NK-92 treated with Interleukin-12 subunit alpha and Interleukin-12 subunit beta, amount 100 ng/mL, for 24 hours (cell line): ENCODE measurements at regions not wholly inside any gene's neighbourhood (a gene's known extent, or its start where the extent isn't known, plus 50 kb on each side); places are given as distances from the start of the nearest gene placed in this dataset.

Experiments
- DNase-seq: peaks from one replicate; lab custom pipeline; 2025; lab: John Stamatoyannopoulos, UW

DNA sequence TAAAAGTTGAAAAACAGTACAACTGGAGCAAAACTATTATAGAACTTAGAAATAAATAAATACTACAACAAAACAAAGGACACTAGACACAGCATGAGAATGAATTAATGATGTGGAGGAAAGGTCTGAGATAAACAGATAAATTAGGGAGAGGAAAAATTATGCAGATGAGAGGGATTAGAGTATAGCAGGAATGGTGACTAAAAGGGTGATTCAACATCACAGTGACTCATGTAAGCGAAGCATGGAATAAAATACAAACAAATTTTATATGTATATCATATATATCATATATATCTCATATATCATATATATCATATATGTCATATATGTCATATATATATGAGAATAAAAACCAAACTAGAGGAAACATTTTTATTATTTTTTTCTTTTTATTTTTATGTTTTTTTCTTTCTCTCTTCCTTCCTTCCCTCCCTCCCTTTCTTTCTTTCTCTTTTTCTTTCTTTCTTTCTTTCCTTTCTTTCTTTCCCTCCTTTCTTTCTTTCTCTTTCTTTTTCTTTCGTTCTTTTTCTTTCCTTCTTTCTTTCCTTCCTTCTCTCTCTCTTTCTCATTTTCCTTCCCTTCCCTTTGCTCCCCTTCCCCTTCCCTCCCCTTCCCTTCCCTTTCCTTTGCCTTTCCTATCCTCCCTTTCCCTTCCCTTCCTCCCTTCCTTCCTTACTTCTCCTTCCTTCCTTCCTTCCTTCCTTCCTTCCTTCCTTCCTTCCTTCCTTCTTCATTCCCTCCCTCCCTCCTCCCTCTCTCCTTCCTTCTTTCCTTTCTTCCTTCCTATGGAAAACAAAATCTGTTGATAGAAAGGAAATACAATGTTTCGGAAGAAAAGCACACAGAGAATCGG lies 1014.6 kb downstream of the GRIK2 start:
- no peak for DNase-seq

DNA sequence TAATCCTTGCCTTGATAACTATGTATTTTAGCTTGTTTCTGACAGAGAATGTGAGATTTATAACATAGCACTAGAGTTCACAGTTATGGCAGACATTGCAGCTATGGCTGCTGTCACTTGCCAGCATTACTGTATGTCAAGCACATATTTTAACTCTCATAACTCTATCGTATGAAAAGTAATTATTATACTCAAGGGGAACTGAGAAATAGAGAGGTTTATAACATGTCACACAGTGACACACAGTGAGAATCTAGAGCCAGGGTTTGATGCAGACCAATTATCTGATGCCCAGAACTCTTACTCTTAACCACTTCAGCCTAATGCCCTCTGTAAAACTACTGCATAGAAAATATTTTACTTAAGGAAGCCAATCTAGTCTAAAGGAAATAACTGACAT lies 1012.4 kb downstream of the GRIK2 start:
- DNase-seq, result no peak

DNA sequence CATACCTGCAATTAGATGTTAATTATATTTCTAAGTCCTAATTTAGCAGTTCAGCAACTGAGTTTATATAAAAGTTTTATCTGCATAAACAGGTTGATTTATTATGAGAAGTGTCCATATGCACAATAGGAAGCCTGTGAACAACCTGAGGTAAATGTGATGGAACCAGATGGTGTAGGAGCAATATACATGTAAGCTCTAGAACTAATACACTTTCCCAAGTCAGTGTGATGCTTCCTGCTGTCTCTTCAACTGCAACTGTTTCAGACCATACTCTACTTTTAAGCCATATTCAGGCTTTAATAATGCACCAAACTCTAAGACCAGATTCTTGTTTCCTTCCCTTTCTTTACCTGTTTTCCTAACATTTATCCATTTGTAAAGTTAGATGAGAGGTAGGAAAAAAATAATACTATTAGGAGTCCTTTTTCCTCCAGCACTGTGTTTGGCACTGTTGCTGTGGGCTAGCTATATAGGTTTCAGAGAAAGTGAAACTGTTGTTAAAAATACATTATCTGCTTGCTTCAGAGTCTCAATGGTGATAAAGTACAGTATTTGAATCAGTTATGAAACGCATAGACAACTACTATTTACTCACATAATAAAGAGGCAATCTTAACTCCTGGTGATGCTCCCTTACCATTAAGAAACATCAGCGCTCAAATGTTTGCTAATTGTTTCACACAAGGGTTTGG lies 1009.3 kb downstream of the GRIK2 start:
- no peak for DNase-seq

DNA sequence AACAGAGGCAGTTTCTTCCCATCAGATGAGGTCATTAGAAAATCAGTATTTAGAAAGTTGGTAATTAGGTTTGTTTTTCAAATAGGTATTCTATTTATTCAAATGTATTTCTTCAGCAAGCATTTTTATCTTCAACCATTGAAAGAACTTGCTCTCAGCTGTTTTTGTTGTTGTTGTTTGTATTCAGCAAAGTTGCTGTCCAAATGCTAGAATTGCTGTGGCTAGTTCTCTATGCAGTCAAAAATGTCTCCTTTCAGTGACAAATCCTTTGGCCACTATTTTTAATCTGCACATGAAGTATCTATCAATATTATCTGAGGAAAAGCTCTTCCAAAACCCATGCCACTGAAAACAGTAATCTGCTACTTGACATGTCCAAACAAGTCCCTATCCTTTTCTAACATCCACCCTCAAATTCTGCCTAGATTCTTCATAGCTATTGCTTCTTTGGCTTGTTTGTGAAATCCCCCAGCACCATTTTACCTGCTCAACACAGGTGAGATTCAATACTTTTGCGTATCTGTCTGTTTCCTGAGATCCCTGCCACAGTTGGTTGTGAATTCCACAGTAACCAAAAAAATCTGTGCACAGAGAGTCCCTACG lies 1005.4 kb downstream of the GRIK2 start:
- no peak for DNase-seq

DNA sequence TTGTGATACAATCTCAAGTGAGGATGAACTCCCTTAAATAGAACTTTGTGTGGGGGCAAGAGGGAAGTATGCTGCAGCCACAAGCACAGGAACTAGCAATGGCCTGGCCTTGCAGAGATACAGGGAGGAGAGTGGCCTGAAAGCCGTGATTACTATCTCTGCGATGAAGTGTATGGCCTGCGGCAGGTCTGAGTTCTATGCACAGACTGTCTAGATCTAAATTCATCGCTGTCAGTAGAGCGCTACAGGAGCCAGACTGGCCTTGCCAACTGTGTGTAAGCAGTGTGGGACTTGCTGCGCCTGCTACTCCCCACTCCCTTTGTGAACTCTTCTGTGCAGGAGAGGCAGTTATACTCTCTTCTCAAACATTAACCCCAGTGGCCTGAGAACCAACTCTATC lies 997.0 kb downstream of the GRIK2 start:
- no peak for DNase-seq

DNA sequence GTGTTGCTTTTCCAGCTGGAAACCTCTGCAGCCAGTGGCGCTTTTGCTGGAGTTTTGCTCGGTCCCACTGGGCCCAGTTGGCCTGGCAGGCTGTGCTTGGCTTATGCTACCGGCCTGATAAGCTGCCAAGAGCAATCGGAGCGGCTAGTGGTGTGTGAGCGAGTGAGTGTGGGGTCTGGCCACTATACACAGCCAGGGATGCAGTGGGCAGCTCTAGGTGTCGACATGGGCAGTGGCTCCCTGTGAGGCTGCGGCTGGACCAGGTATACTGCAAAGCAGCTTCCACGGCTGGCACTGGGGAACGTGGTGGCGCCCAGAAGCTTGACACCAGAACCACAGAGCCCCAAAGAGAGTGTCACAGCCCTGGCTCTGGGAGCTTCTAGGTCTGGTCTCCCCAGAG lies 996.5 kb downstream of the GRIK2 start:
- no peak for DNase-seq

DNA sequence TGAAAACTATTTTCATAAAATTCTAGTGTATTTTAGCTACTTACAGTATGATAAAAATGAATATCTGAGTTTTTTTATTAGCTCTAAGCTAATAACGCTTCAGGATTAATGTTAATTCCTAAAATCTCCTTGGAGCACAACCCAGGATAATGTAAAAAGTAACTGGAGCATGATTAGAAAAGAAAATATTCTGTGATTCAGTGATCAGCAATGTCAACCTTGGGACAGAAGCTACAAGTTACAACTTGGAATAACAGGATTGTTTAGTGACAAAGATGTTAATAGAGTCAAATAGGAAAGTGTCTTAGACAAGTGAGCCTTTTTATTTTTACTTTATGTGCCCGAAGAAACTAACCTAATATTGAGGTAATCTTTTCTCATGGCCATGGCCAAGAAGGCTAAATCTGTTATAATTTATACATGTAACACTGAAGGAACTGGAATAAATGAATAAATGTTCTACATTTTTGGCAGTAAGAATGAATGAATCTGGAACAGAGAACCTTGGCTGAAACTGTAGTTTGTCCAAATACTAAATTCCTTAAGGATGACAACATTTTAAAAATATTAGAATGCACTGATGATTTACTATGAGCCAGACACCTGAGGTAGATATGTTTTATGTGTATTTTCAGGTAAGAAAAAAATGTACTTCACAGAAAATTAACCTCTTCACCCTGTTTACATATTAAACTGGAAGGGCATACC lies 994.0 kb downstream of the GRIK2 start:
- no peak for DNase-seq

DNA sequence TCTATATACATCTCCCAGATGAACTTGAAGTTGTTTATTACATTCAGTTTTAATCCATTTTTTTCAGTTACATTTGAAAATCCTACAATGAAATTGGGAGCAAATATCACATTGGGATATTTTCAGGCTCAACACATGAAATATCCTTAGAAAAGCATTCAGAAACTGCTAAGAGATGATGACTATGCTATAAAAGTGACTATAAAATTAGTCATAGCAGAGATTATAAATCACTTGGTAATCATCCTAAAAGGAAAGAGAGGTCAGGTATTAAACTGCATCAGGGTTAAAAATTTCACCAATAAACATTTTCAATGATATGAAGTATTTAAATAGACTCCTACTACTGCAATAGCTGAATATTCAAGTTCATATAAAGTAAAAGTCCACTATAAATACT lies 987.7 kb downstream of the GRIK2 start:
- no peak for DNase-seq

DNA sequence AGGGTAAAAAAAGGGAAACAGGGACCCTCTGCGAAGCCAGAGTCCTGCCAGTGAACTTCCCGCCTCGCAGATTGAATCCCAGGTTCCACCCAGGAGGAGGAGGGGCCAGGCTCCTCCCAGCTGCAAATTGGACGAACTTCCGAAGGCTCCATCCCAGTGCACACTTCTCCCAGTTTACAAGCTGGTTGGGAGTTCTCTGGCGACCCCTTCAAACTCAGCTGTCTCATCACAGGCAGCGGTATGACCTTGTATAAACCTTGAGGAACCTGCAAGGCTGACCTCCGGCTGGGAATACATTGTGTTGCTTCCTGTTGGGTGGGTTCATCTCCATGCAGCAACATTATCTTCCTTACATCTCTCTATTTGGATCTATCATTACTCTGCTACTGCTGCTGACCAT lies 962.7 kb downstream of the GRIK2 start:
- DNase-seq, result no peak

DNA sequence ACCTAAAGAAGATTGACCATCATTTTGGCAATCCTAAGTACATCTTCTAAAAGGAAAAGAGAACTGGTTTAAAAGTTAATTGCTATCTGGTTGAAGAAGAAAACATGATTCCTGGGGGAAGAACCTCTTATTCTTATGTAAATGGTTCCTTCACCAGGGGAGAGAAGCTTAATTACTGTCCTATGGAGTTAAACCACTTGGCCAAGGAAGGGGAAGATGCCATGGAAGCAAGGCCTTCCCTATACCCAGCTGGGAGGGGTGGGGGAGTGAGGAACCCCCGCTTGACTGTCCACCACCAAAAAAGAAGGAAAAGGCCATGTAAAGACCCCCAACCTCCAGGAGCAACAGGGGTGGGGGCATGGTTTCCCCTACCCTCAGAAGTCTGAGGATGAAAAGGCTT lies 962.1 kb downstream of the GRIK2 start:
- DNase-seq, result no peak

DNA sequence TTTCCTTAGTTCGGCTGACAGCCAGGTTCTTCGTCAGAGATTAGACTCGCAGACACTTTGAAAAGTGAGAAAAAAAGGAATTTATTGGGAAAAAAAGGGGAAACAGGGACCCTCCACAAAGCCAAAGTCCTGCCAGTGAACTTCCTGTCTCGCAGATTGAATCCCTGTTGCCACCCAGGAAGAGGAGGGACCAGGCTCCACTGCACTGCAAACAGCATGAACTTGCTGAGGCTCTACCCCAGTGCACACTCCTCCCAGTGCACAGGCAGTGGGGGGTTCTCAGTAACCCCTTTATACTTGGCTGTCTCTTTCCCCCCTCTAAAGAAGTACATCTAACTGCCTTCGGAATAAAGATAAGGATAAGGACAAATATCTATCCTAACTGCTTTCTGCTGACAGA lies 959.0 kb downstream of the GRIK2 start:
- no peak for DNase-seq

DNA sequence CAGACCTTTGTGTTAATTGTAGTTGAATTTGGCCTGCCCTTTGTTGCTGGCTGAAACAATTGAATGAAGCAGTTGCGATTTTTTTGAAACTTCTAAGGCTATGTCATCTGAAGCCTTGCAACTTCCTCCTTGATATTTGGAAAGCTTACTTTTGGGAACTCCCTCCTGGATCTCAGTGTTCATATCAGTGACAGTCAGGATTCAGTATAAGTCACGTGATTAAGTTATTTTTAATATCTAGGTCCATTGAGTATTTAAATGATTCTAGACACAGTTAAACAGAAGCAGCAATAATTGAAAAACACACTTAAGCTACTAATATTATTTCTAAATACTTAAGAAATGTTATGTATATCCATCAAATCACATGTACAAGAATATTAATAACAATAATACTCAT lies 951.3 kb downstream of the GRIK2 start:
- no peak for DNase-seq

DNA sequence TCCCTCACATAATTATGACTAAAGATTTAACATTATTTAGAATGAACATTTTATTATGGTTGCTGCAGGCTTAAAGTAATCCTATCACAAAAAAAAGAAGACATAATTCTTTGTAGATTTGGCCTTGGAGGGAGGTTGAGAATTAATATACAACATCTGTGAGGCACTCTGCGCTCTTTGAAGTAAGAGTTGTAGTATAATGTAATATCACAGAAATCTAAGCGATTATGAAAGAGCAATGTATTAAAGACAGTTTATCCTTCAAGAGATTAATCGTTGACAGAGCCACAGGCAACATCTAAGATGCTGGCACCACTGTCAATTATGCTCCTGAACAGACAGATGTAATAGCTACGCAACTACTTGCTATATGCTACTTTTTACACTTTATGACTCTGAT lies 946.8 kb downstream of the GRIK2 start:
- no peak for DNase-seq

DNA sequence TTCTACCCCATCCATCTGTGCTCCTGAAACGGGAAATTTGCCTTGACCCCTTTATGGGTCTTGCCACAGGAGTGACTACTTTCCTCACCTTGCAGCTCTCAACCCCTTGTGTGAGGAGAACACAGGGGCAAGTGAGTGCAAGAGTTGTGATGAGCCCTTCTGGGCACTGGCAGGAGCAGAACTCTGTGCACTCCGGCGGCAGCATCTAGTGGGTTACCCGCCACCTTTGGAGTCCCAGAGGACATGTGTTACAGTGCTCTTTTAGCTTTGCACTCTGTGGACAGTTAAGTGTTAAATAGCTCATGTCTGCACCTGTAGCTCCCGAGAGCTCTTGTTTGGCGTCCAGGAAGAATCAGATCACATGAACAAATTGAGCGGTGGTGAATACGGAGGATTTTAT lies 940.2 kb downstream of the GRIK2 start:
- DNase-seq, result no peak

DNA sequence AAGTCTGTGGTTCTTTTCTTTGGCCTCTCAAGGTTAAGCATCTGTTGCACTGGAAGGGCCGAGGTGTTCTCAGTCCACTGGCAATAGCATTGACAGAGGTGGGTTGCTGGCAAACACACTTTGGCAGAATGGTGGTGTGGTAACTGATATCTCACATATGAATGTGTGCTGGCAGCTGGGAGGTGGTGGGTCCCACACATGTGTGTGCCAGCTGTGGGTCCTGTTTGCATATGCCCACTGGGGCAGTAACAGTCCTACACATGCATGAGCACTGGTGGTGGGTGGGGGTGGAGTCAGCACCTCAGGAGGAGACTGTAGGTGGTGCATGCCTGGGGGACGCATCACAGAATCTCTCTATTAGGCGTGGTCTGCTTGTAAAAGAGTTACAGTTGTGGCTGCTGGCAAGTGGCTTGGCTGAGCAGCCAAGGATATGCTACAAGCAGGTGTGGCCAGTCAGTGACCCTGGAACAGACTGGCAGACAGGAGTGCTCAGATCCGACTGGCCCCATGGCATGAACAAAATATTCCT lies 934.3 kb downstream of the GRIK2 start:
- no peak for DNase-seq

DNA sequence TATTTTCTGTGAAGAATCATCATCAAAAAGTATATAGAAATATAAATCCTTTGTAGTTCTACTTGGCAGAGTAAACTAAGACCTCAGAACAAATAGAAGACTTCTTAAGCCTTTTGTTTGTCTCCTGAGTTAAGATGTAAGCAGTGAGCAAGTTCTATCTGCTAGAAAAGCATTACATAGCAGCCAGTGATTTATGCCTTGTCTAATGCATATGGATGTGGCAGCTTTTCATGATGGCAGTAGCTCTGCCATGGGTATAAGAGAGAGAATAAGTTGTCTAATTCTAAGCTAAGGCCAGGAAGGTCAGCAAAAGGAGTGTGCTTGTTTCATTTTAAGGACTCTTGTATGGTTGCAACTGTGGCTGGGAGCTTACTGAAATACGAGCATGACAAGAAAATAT lies 920.2 kb downstream of the GRIK2 start:
- DNase-seq, result no peak

DNA sequence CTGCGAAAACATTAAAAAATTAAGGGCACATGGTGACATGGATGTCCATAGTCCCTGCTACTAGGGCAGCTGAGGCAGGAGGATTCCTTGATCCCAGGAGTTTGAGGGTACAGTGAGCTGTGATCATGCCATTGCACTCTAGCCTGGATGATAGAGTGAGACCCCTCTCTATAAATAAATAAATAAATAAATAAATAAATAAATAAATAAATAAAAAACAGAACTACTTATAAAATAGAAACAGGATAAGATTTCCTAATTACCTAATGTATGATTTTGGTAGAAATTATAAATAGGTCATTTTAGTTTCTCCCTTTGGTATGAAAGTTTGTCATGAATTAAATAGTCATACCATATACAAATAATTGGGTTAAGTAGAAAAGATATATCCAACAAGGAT lies 916.2 kb downstream of the GRIK2 start:
- no peak for DNase-seq

DNA sequence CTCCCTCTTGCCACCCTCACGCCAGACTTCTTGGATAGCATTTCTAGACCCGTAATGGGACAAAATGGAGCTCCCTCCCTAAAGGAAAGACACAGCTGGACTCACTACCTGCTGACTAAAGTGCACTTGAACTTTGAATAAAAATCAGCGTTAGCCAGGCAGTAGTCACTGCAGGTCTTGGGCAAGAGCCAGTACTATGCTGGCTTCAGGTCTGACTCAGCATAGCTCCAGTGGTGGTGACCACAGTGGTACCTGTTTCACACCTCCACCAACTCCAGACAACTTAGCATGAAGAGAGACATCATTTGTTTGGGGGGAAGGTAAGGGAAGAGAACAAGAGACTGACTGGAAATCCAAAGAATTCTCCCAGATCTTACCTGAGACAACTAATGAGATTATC lies 906.8 kb downstream of the GRIK2 start:
- no peak for DNase-seq

DNA sequence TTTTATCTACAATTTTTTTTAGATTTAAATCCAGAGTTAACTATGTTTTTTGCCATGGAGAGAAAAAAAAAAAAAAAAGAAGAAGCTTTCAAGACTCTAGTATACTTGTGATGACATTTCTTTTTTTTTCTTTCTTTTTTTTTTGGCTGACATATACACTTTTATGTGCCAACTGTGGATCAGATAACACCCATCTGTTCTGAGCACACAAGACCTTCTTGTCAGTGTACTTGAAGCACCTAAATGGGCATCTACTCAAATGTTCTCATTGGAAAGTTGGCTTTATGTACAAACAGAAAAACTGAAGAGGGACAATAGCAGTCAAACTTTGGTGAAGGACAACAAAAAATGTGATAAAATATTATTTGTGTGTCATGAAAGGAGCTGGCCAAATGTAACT lies 904.5 kb downstream of the GRIK2 start:
- DNase-seq, result no peak
